ENCODE measurements at regions not wholly inside any gene's neighbourhood (a gene's known extent, or its start where the extent isn't known, plus 50 kb on each side); places are given as distances from the start of the nearest gene placed in this dataset.

GRCh38 chr7:40983111-40983510 lies 719.8 kb downstream of the INHBA start:
- Histone ChIP-seq H3K27ac (ENCODE audit: low read length) (no peak overlapping the region), H3K4me2 (ENCODE audit: low read length) (no peak overlapping the region), H3K4me3 (ENCODE audit: low read length) (no peak overlapping the region), H3K36me3 (replicated peaks; ENCODE audit: low read depth, low read length) (no peaks in the 10 kb centered on the region), H3K9ac (ENCODE audit: low read length) (no peak overlapping the region), H3K4me1 (ENCODE audit: low read length) (no peaks in the 10 kb centered on the region), H3K9me3 (ENCODE audit: insufficient read depth, low read length) (no peaks in the 10 kb centered on the region), H3K27me3 (ENCODE audit: low read depth, low read length) (no peaks in the 10 kb centered on the region), H2AFZ (ENCODE audit: low read depth, low read length) (no peak overlapping the region), H3K79me2 (ENCODE audit: low read length) (no peaks in the 10 kb centered on the region), H4K20me1 (ENCODE audit: insufficient read depth, low read length) (no peaks in the 10 kb centered on the region)
- TF ChIP-seq EZH2phosphoT487 (IDR thresholded peaks at IDR 0.05; ENCODE audit: low read depth): no peak
- TF ChIP-seq, protein P1, sequence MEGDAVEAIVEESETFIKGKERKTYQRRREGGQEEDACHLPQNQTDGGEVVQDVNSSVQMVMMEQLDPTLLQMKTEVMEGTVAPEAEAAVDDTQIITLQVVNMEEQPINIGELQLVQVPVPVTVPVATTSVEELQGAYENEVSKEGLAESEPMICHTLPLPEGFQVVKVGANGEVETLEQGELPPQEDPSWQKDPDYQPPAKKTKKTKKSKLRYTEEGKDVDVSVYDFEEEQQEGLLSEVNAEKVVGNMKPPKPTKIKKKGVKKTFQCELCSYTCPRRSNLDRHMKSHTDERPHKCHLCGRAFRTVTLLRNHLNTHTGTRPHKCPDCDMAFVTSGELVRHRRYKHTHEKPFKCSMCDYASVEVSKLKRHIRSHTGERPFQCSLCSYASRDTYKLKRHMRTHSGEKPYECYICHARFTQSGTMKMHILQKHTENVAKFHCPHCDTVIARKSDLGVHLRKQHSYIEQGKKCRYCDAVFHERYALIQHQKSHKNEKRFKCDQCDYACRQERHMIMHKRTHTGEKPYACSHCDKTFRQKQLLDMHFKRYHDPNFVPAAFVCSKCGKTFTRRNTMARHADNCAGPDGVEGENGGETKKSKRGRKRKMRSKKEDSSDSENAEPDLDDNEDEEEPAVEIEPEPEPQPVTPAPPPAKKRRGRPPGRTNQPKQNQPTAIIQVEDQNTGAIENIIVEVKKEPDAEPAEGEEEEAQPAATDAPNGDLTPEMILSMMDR (IDR thresholded peaks at IDR 0.05; ENCODE audit: low read depth, low read length): no peak

GRCh38 chr7:40979296-40979695 lies 723.6 kb downstream of the INHBA start:
- Histone ChIP-seq H2AFZ (ENCODE audit: low read depth, low read length) (no peak overlapping the region), H3K4me3 (ENCODE audit: low read length) (no peak overlapping the region), H3K9ac (ENCODE audit: low read length) (no peak overlapping the region), H3K4me2 (ENCODE audit: low read length) (no peak overlapping the region), H3K9me3 (ENCODE audit: insufficient read depth, low read length) (no peaks in the 10 kb centered on the region), H3K27ac (ENCODE audit: low read length) (no peak overlapping the region), H3K79me2 (ENCODE audit: low read length) (no peaks in the 10 kb centered on the region), H3K4me1 (ENCODE audit: low read length) (no peaks in the 10 kb centered on the region), H3K36me3 (replicated peaks; ENCODE audit: low read depth, low read length) (no peaks in the 10 kb centered on the region), H3K27me3 (ENCODE audit: low read depth, low read length) (no peaks in the 10 kb centered on the region), H4K20me1 (ENCODE audit: insufficient read depth, low read length) (no peaks in the 10 kb centered on the region)
- no peak for TF ChIP-seq EZH2phosphoT487 (IDR thresholded peaks at IDR 0.05; ENCODE audit: low read depth)
- TF ChIP-seq, protein P1 (IDR thresholded peaks at IDR 0.05; ENCODE audit: low read depth, low read length): no peak

- Histone ChIP-seq H3K9me3 (ENCODE audit: insufficient read depth, low read length) (no peaks in the 10 kb centered on the region), H3K4me1 (ENCODE audit: low read length) (no peaks in the 10 kb centered on the region), H4K20me1 (ENCODE audit: insufficient read depth, low read length) (no peaks in the 10 kb centered on the region), H3K4me2 (ENCODE audit: low read length) (no peak overlapping the region), H3K4me3 (ENCODE audit: low read length) (no peak overlapping the region), H3K36me3 (replicated peaks; ENCODE audit: low read depth, low read length) (no peaks in the 10 kb centered on the region), H3K9ac (ENCODE audit: low read length) (no peak overlapping the region), H2AFZ (ENCODE audit: low read depth, low read length) (no peak overlapping the region), H3K27ac (ENCODE audit: low read length) (no peak overlapping the region), H3K27me3 (ENCODE audit: low read depth, low read length) (no peaks in the 10 kb centered on the region), H3K79me2 (ENCODE audit: low read length) (no peaks in the 10 kb centered on the region)
- TF ChIP-seq, protein P1 (IDR thresholded peaks at IDR 0.05; ENCODE audit: low read depth, low read length): no peak
- TF ChIP-seq EZH2phosphoT487 (IDR thresholded peaks at IDR 0.05; ENCODE audit: low read depth): no peak
Observed at GRCh38 chr7:40978047-40978446, 724.8 kb downstream of the INHBA start.

DNA sequence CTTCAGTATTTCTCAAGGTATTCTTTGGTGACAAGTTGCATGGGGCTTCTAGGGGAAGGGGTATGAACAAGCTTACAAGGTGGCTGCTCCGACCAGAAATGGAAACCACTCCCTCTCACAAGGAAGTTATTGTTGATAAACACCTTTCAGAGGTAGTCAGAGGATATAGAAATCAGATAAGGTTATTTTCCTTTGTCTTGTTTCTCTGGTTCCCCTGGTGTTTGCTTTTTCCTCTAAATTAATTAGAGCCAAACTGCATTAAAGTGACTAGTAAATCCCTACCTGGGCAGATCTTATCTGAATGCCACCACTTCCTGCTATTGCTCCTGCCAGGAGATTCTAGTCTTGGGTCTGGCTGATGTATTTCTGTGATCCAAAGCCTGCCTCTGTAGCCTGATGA lies 725.4 kb downstream of the INHBA start:
- no peak overlapping the region for H3K9ac ChIP-seq (ENCODE audit: low read length)
- no peak overlapping the region for H3K4me3 ChIP-seq (ENCODE audit: low read length)
- H3K27ac ChIP-seq (ENCODE audit: low read length): no peak overlapping the region
- no peaks in the 10 kb centered on the region for H3K27me3 ChIP-seq (ENCODE audit: low read depth, low read length)
- H3K4me2 ChIP-seq (ENCODE audit: low read length): no peak overlapping the region
- no peak for TF ChIP-seq EZH2phosphoT487 (IDR thresholded peaks at IDR 0.05; ENCODE audit: low read depth)
- H3K79me2 ChIP-seq (ENCODE audit: low read length): no peaks in the 10 kb centered on the region
- H3K36me3 ChIP-seq (replicated peaks; ENCODE audit: low read depth, low read length): no peaks in the 10 kb centered on the region
- H3K4me1 ChIP-seq (ENCODE audit: low read length): no peaks in the 10 kb centered on the region
- H4K20me1 ChIP-seq (ENCODE audit: insufficient read depth, low read length): no peaks in the 10 kb centered on the region
- H2AFZ ChIP-seq (ENCODE audit: low read depth, low read length): no peak overlapping the region
- H3K9me3 ChIP-seq (ENCODE audit: insufficient read depth, low read length): no peaks in the 10 kb centered on the region

DNA sequence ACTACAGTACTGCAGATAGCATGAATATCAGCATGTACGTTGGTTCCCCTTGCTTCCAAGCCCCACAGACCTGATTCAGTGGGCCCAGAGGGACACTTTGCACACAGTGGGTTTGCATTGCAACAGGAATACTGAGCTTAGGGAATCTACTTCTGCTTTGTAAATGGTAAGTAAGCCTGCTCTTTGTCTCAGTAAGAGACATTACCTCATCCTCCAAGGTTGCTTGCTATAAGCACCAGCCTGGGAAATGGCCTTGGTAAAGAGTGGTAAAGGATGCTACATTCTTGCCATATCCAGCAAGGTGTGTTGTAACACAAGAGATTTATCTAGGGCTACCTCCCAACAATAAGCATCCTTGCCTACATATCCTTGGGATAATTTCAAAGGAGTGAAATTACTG lies 730.5 kb downstream of the INHBA start:
- Histone ChIP-seq H3K79me2 (ENCODE audit: low read length) (no peaks in the 10 kb centered on the region), H3K4me1 (ENCODE audit: low read length) (no peaks in the 10 kb centered on the region), H2AFZ (ENCODE audit: low read depth, low read length) (no peak overlapping the region), H3K27me3 (ENCODE audit: low read depth, low read length) (no peaks in the 10 kb centered on the region), H3K4me2 (ENCODE audit: low read length) (no peak overlapping the region), H3K27ac (ENCODE audit: low read length) (no peak overlapping the region), H3K36me3 (replicated peaks; ENCODE audit: low read depth, low read length) (no peaks in the 10 kb centered on the region), H3K4me3 (ENCODE audit: low read length) (no peak overlapping the region), H3K9ac (ENCODE audit: low read length) (no peak overlapping the region), H3K9me3 (ENCODE audit: insufficient read depth, low read length) (no peaks in the 10 kb centered on the region), H4K20me1 (ENCODE audit: insufficient read depth, low read length) (no peaks in the 10 kb centered on the region)
- TF ChIP-seq EZH2phosphoT487 (IDR thresholded peaks at IDR 0.05; ENCODE audit: low read depth): no peak
- TF ChIP-seq, protein P1 (IDR thresholded peaks at IDR 0.05; ENCODE audit: low read depth, low read length): no peak

Data from OCI-LY3 (cell line).